ENCODE measurements at regions not wholly inside any gene's neighbourhood (a gene's known extent, or its start where the extent isn't known, plus 50 kb on each side); places are given as distances from the start of the nearest gene placed in this dataset.

- TF ChIP-seq GATA2 (IDR thresholded peaks at IDR 0.05; ENCODE audit: low read depth, low read length) (no peak), GATA3 (IDR thresholded peaks at IDR 0.05; ENCODE audit: low read depth, low read length) (no peak)
Observed at GRCh38 chr5:7244208-7244607, 151.7 kb upstream of the ADCY2 start.
